ENCODE measurements at regions not wholly inside any gene's neighbourhood (a gene's known extent, or its start where the extent isn't known, plus 50 kb on each side); places are given as distances from the start of the nearest gene placed in this dataset.

DNA sequence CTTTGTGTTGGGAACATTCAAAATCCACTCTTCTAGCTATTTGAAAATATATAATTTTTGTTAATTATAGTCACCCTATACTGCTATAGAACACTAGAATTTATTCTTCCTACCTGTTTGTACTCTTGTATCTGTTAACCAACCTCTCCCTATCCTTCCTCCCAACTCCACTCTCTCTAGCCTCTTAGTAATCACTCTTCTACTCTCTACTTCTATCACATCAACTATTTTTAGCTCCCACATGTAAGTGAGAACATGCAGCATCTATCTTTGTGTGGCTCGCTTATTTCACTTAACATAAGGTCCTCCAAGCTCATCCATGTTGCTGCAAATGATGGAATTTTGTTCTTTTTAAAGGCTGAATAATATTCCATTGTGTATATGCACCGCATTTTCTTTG, 537.3 kb downstream of the MID1IP1 start:
- DNase-seq (ENCODE audit: low read depth in 1 of 2, low spot score in 1 of 2), result no peak
- H3K27me3 ChIP-seq, result no peaks in the 10 kb centered on the region
- no peaks in the 10 kb centered on the region for H3K36me3 ChIP-seq
- H3K27ac ChIP-seq, result no peak overlapping the region
- no peak overlapping the region for H3K4me3 ChIP-seq
- no peaks in the 10 kb centered on the region for H3K9me3 ChIP-seq (ENCODE audit: low read depth)
- peaks cover 8% of the 10 kb centered on the region for H3K4me1 ChIP-seq (ENCODE audit: low read depth)
- TF ChIP-seq, protein P1, sequence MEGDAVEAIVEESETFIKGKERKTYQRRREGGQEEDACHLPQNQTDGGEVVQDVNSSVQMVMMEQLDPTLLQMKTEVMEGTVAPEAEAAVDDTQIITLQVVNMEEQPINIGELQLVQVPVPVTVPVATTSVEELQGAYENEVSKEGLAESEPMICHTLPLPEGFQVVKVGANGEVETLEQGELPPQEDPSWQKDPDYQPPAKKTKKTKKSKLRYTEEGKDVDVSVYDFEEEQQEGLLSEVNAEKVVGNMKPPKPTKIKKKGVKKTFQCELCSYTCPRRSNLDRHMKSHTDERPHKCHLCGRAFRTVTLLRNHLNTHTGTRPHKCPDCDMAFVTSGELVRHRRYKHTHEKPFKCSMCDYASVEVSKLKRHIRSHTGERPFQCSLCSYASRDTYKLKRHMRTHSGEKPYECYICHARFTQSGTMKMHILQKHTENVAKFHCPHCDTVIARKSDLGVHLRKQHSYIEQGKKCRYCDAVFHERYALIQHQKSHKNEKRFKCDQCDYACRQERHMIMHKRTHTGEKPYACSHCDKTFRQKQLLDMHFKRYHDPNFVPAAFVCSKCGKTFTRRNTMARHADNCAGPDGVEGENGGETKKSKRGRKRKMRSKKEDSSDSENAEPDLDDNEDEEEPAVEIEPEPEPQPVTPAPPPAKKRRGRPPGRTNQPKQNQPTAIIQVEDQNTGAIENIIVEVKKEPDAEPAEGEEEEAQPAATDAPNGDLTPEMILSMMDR (IDR thresholded peaks at IDR 0.05; ENCODE audit: low read depth, low read length), result no peak

DNA sequence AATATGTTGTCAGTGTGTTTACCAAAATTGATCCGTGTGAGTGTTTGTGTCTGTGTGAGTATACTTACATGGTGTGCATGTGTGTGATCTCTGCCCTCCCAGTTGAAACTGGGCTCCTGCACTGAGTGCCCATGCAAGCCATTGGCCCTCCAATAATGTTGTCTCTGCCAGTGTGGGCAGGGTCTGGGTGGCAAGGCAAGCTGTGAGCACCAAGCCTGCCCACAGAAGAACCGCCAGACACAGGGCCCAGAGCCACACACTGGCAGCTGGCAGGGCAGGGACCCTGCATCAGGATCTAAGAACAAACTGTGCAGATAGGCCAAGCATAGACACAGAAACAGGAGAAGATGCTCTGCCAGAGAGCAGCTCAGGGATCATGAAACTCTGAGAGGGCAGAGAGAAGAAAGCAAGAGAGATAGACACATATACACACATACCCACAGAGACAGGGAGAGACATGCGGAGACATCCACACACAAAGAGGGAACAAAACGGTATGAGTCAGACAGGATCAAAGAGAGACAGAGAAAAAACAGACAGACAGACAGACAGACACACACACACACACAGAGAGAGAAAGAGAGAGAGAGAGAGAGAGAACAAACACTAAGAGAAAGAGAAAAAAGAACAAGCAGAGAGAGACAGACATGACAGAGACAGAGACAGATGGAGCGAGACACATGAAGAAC, 555.0 kb downstream of the MID1IP1 start:
- DNase-seq (ENCODE audit: low read depth in 1 of 2, low spot score in 1 of 2), result no peak
- H3K27ac ChIP-seq, result no peak overlapping the region
- no peaks in the 10 kb centered on the region for H3K4me1 ChIP-seq (ENCODE audit: low read depth)
- no peak overlapping the region for H3K4me3 ChIP-seq
- H3K36me3 ChIP-seq, result no peaks in the 10 kb centered on the region
- H3K9me3 ChIP-seq (ENCODE audit: low read depth), result no peaks in the 10 kb centered on the region
- no peaks in the 10 kb centered on the region for H3K27me3 ChIP-seq
- TF ChIP-seq, protein P1 (IDR thresholded peaks at IDR 0.05; ENCODE audit: low read depth, low read length), result no peak

DNA sequence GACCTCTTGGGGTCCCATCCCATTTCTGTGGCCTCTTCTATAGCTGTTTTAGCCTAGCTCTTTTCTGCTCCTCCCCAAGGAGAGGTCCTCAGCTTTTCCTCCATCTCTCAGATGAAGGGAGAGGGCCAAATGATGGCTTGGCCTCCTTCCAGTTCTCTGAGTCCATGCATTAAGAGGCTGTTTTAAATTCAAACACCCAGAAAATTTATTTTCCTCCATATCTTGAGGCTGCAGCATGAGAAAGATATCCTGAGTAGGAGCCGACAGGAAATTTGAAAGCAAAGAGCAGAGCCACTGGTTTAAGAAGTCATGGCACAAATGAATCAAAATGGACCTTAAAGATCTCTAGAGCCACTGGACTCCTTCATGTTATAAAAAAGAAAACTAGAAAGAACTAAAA, 558.8 kb downstream of the MID1IP1 start:
- no peaks in the 10 kb centered on the region for H3K4me1 ChIP-seq (ENCODE audit: low read depth)
- no peaks in the 10 kb centered on the region for H3K9me3 ChIP-seq (ENCODE audit: low read depth)
- H3K36me3 ChIP-seq, result no peaks in the 10 kb centered on the region
- no peaks in the 10 kb centered on the region for H3K27me3 ChIP-seq
- H3K4me3 ChIP-seq, result no peak overlapping the region
- no peak overlapping the region for H3K27ac ChIP-seq
- TF ChIP-seq, protein P1 (IDR thresholded peaks at IDR 0.05; ENCODE audit: low read depth, low read length), result no peak
- DNase-seq (ENCODE audit: low read depth in 1 of 2, low spot score in 1 of 2), result no peak

DNA sequence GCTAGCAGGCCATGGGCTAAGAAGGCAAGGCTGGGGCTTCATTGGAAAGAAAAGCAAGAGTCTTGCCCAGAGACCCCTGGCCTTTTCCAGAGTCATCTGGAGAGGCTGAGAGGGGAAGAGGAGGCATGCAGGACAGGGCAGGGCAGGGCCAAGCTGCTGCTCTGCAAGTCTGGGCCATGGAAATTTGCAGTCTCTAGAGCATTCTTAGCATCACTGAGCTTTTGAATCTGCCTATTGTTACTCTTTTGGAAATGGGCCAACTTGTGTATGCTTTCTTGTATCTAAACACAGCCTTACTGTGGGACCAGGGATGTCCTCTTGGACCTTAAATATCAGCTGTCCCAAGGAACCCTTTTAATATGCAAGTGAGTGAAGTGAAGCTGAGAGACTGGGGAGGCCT, 560.5 kb downstream of the MID1IP1 start:
- Histone ChIP-seq H3K27me3 (no peaks in the 10 kb centered on the region), H3K4me1 (ENCODE audit: low read depth) (no peaks in the 10 kb centered on the region), H3K36me3 (no peaks in the 10 kb centered on the region), H3K9me3 (ENCODE audit: low read depth) (no peaks in the 10 kb centered on the region), H3K4me3 (no peak overlapping the region), H3K27ac (no peak overlapping the region)
- TF ChIP-seq, protein P1 (IDR thresholded peaks at IDR 0.05; ENCODE audit: low read depth, low read length), result no peak
- DNase-seq (ENCODE audit: low read depth in 1 of 2, low spot score in 1 of 2), result peak in 1 of 2 donors; percentile 0

DNA sequence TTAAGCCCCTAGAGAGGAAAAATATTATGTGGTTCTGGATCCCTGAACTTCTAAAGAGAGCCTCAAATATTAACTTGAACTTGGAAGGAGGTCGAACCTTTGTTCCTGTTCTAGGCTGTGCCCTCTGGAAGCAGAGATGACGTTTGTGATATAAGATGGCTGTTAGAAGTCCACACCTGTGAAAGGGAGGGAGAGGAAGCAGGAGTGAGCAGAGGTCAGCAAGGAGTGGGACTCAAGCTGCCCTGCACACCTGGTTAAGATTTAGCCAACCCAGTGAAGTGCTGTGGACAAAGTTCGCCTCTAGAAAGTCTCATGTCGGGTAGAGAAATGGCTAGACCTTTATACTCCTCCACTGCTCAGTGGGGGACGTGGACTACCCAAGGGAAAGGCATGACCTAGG, 566.2 kb downstream of the MID1IP1 start:
- Histone ChIP-seq H3K9me3 (ENCODE audit: low read depth) (no peaks in the 10 kb centered on the region), H3K4me3 (no peak overlapping the region), H3K27me3 (no peaks in the 10 kb centered on the region), H3K27ac (no peak overlapping the region), H3K36me3 (no peaks in the 10 kb centered on the region), H3K4me1 (ENCODE audit: low read depth) (peaks cover 8% of the 10 kb centered on the region)
- TF ChIP-seq, protein P1 (IDR thresholded peaks at IDR 0.05; ENCODE audit: low read depth, low read length), result no peak
- no peak for DNase-seq (ENCODE audit: low read depth in 1 of 2, low spot score in 1 of 2)
